ENCODE measurements at regions not wholly inside any gene's neighbourhood (a gene's known extent, or its start where the extent isn't known, plus 50 kb on each side); places are given as distances from the start of the nearest gene placed in this dataset.
"Not testable (repeated sequence)": the region's sequence is repeated elsewhere in the genome, so short reads cannot be mapped to it uniquely, and the experiment has no call there.

GRCh38 chr7:66539902-66540375, 88.7 kb upstream of the KCTD7 start:
- no peak for DNase-seq (ENCODE audit: low spot score)

- no peak for DNase-seq (ENCODE audit: low spot score)
Observed at GRCh38 chr7:66542049-66542448, 86.6 kb upstream of the KCTD7 start.

- no peak for DNase-seq (ENCODE audit: low spot score)
Observed at GRCh38 chr7:66542528-66543269, 86.0 kb upstream of the KCTD7 start.

- no peak for DNase-seq (ENCODE audit: low spot score)
Observed at GRCh38 chr7:66549466-66549865, 79.2 kb upstream of the KCTD7 start.

GRCh38 chr7:66553001-66553400, 75.7 kb upstream of the KCTD7 start:
- no peak for DNase-seq (ENCODE audit: low spot score)

- not testable (repeated sequence) for DNase-seq (ENCODE audit: low spot score)
Observed at GRCh38 chr7:66553675-66554074, 75.0 kb upstream of the KCTD7 start.

- DNase-seq (ENCODE audit: low spot score) = not testable (repeated sequence)
Observed at GRCh38 chr7:66554291-66554690, 74.4 kb upstream of the KCTD7 start.

- DNase-seq (ENCODE audit: low spot score) = not testable (repeated sequence)
Observed at GRCh38 chr7:66554842-66555430, 73.7 kb upstream of the KCTD7 start.

- DNase-seq (ENCODE audit: low spot score) = no peak
Observed at GRCh38 chr7:66556177-66556548, 72.5 kb upstream of the KCTD7 start.

- no peak for DNase-seq (ENCODE audit: low spot score)
Observed at GRCh38 chr7:66556549-66557213, 72.0 kb upstream of the KCTD7 start.

- DNase-seq (ENCODE audit: low spot score) = peak; percentile 29
Observed at GRCh38 chr7:66557214-66558200, 71.2 kb upstream of the KCTD7 start.

- no peak for DNase-seq (ENCODE audit: low spot score)
Observed at GRCh38 chr7:66558201-66558641, 70.5 kb upstream of the KCTD7 start.

GRCh38 chr7:66558660-66559465, 69.8 kb upstream of the KCTD7 start:
- DNase-seq (ENCODE audit: low spot score) = no peak

- no peak for DNase-seq (ENCODE audit: low spot score)
Observed at GRCh38 chr7:66564045-66564444, 64.6 kb upstream of the KCTD7 start.

- DNase-seq (ENCODE audit: low spot score) = not testable (repeated sequence)
Observed at GRCh38 chr7:66570179-66570578, 58.5 kb upstream of the KCTD7 start.

- DNase-seq (ENCODE audit: low spot score) = no peak
Observed at GRCh38 chr7:66571568-66571967, 57.1 kb upstream of the KCTD7 start.

GRCh38 chr7:66573782-66574495, 54.7 kb upstream of the KCTD7 start:
- not testable (repeated sequence) for DNase-seq (ENCODE audit: low spot score)

GRCh38 chr7:66574768-66575167, 53.9 kb upstream of the KCTD7 start:
- DNase-seq (ENCODE audit: low spot score) = not testable (repeated sequence)

- no peak for DNase-seq (ENCODE audit: low spot score)
Observed at GRCh38 chr7:66575398-66575797, 53.3 kb upstream of the KCTD7 start.

- peak; percentile 48 for DNase-seq (ENCODE audit: low spot score)
Observed at GRCh38 chr7:66576646-66577045, 52.0 kb upstream of the KCTD7 start.
